GM21381 (cell line): ENCODE measurements at regions not wholly inside any gene's neighbourhood (a gene's known extent, or its start where the extent isn't known, plus 50 kb on each side); places are given as distances from the start of the nearest gene placed in this dataset.
A peak's percentile ranks its signal among the peaks of the same experiment; 100 is the strongest.
"Not testable (repeated sequence)": the region's sequence is repeated elsewhere in the genome, so short reads cannot be mapped to it uniquely, and the experiment has no call there.

Experiments used
- ATAC-seq: cut with Tn5 transposase; IDR thresholded peaks from one replicate; pipeline ENCODE4 v1.9.1; 2021; ENCODE audit warnings: mild to moderate bottlenecking, moderate library complexity; ENCODE audit not compliant: unreplicated experiment

DNA sequence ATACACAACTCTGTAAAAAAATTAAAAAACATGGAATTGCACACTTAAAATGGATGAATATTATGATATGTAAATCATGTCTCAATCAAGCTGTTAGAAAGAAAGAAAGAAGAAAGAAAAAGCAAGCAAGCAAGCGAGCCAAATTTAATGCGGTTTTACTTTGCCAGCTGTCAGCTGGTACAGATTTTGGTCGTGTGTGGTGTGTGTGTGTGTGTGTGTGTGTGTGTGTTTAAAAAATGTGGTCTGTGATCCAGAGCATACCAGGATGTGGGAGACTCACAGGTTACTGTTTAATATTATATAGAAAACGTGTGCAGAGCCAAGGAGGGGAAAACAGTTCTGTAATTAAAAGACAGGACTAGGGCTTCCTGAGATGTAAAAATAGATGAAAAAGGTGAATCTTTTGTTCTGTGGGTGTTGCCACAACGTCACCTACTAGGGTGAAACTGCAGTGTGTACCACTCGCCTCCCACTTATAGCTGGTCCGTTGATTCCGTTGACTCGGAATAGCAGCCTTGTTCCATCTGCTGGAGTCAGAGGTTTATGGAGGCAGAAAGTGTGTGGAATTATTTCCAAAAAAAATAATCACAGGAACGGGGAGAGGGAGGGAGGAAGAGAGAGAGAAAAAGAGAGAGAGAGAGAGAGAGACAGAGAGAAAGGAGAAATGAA is 197.7 kb downstream of the BCAS1 start:
- ATAC-seq, result peak; percentile 44

DNA sequence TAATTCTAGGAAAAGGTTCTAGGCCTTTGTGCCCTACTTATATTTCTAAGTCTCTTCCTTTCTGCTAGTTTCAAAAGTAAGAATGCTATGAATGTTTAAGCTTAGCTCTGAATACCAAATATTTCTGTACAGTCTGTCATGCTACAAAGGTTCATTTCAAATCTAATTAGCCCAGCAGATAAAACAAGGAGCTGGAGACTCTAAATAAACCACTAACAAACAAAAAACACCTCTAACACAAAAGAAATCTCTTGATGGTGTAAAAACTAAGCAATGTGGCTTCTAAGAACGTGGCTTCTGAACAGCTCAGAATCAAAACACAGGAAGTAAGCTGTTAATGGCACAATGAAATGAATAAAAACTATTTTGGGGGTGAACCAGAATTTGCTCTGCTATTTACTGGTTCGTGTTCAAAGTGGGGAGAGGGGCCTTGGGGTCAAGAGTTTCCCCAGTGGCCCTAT is 198.3 kb downstream of the BCAS1 start:
- ATAC-seq, result no peak

DNA sequence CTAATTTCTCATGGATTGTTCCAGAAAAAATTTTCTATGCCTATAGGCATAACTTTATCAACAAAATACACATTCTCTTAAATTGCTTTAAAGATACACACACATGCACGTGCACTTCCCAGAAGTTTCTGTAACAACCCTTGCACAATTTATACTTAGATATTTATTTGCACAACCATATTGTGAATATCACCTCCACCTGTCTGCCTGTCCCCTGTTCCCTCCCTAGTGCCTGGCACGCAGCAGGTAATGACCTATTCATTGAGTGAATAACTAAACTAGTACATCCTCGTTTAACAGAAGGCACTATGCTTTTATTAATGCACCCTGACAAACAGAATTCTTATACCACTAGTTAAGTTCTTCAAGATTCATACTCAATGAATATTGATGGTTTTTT is 198.9 kb downstream of the BCAS1 start:
- ATAC-seq, result no peak

GRCh38 chr20:53870426-53871315 is 199.7 kb downstream of the BCAS1 start:
- ATAC-seq, result no peak

- ATAC-seq, result peak; percentile 52
These were observed 200.7 kb downstream of the BCAS1 start for GRCh38 chr20:53869466-53870258.

- no peak for ATAC-seq
These were observed 202.5 kb downstream of the BCAS1 start for GRCh38 chr20:53867741-53868351.

DNA sequence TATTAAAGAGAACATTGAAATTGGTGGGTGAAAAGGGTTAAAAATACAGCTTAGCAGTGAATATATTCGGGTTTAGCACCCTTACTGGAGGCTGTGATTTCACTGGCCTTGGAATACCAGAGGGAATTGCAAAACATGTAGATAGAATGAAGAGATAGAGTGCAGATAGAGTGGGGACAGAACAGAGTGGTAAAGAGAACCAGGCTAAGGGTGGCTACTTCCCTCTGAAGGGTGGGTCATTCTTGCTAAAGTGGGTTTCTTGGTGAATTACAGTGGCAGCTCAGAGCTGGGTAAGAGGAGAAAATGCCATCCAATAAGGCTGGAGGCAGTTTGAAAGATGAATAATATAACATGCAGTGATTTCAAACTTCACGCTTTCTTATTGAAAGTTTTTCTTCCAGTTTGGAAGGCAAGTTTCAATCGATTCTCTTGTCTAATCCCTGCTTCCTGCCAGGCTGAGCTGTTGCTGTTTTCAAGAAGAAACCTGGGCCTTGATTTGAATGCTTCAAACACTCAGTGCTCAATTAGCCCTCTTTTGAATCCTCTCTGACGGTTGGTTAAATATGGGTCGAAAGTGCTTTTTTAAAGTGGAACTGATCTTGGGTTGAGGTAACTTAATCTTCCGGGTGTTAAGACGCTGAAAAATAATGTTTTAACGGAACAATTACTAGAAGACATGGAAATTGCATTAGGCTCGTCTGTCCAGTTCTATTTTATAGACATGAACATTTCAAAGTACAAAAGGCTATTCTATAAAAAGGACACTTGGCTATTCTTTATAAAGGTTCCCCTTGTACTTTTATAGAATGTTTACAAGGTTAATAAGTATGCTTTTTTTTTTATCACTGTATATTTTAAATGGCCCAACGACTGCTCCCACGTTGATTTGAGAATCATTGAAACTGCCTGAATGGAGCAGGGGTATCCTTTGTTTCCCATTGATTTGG is 203.3 kb downstream of the BCAS1 start:
- no peak for ATAC-seq

GRCh38 chr20:53865901-53866793 is 204.2 kb downstream of the BCAS1 start:
- no peak for ATAC-seq

DNA sequence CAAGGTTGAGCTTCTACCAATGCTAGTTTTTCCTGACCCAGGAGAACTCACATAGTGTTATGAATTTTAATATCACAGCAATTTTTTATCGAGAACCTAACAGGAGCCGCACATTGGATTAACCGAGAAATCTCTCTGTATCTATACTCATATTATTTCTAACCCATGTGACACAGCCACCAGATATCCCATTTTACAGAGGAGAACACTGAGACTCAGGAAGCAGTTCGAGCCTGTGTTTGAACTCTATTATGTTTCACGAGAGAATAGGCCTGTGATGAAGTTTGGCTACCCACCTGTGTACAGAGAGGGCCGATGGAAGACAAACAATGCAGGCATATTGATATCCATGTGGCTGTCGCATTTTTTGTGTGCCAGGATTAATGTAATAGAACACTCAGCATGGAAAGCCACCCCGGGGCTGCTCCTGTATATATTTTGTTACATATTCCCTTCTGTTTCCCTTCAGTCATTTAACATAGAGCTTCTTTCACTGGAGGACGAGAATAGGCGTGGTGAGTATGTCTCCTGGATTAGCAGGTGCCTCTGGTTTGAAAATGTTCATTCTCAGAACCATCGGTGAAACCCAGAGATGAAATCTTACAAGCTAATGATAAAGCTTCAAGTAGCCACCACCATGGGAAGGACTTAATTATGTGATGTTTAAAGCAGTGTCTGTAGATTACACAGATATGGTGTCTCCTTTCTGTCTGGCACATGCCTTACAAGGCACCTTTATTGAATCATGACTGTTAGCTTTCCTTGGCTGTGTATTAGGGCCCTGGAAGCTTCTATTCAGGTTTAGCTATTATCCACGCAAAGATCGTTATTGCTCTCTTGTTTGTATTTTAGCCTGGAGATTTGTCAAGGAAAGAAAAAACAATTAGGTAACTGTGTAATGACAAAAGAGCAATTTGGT is 205.4 kb downstream of the BCAS1 start:
- ATAC-seq, result not testable (repeated sequence)

GRCh38 chr20:53863923-53864641 is 206.3 kb downstream of the BCAS1 start:
- not testable (repeated sequence) for ATAC-seq

DNA sequence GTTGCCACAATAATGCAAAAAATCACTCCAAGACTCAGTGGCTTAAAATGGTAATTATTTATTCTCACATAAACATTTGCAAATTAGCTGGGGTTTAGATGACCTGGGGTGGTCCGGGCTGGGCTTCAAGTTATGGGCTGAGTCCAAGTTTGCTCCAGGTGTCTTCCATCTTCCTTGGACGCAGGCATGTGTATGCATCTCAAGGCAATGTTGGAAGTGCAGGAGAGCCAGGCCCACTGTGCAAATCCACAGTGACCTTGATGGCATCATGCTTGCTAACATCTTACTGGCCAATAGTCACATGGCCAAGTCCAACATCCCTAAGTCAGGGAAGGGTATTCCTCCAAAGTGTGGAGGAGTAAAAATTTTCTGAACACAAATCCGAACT is 206.9 kb downstream of the BCAS1 start:
- ATAC-seq, result not testable (repeated sequence)

DNA sequence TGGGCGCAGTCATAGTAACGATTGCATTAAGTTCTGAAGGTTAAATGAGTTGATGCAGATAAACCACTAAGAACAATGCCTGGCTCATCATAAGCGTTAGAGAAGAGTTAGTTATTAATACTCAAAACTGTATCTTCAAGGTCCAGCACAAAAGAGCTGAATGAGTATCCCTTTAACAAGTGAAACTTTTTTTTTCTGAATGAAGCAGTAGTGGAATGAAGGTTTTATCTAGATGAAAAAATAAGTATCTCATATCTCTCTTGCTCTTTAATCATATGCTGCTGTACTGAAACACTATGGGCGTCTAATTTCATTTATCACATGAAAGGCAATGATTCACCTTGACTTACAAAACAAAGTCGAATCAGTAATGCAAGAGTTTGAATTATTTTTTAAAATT is 207.4 kb downstream of the BCAS1 start:
- ATAC-seq, result not testable (repeated sequence)

- not testable (repeated sequence) for ATAC-seq
These were observed 207.9 kb downstream of the BCAS1 start for GRCh38 chr20:53862490-53862889.

GRCh38 chr20:53862136-53862397 is 208.3 kb downstream of the BCAS1 start:
- not testable (repeated sequence) for ATAC-seq

GRCh38 chr20:53859684-53860083 is 210.7 kb downstream of the BCAS1 start:
- ATAC-seq, result no peak

DNA sequence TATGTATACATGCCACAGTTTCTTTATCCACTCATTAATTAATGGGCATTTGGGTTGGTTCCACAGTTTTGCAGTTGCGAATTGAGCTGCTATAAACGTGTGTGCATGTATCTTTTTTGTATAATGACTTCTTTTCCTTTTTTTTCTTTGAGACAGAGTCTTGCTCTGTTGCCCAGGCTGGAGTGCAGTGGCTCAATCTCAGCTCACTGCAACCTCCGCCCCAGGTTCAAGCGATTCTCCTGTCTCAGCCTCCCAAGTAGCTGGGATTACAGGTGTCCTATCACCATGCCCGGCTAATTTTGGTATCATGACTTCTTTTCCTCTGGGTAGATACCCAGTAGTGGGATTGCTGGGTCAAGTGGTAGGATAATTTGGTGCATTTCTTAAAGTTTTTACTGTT is 211.4 kb downstream of the BCAS1 start:
- not testable (repeated sequence) for ATAC-seq

GRCh38 chr20:53858516-53858915 is 211.9 kb downstream of the BCAS1 start:
- ATAC-seq, result not testable (repeated sequence)
